Sigmoid colon (tissue), 4 donors: ENCODE measurements at regions not wholly inside any gene's neighbourhood (a gene's known extent, or its start where the extent isn't known, plus 50 kb on each side); places are given as distances from the start of the nearest gene placed in this dataset.

Experiments used
- EP300 ChIP-seq, 4 donors: sonication (generic); formaldehyde crosslinking; IDR thresholded peaks; one replicate each; pipeline ENCODE4 v1.6.1; 2017; ENCODE audit warnings: antibody characterized with exemption in 4 of 4
- POLR2A ChIP-seq, 2 donors: fragments of 450-650 bp; IDR thresholded peaks; one replicate each; pipeline ENCODE4 v1.6.1; 2016; ENCODE audit warnings: antibody characterized with exemption in 2 of 2, mild to moderate bottlenecking in 2 of 2, moderate library complexity in 2 of 2

GRCh38 chr7:46168671-46169383 is 247.8 kb upstream of the IGFBP3 start:
- TF ChIP-seq EP300 (IDR thresholded peaks at IDR 0.05) (no peak), POLR2A (IDR thresholded peaks at IDR 0.05) (no peak)
